ENCODE measurements at regions not wholly inside any gene's neighbourhood (a gene's known extent, or its start where the extent isn't known, plus 50 kb on each side); places are given as distances from the start of the nearest gene placed in this dataset.
"Not testable (repeated sequence)": the region's sequence is repeated elsewhere in the genome, so short reads cannot be mapped to it uniquely, and the experiment has no call there.

DNA sequence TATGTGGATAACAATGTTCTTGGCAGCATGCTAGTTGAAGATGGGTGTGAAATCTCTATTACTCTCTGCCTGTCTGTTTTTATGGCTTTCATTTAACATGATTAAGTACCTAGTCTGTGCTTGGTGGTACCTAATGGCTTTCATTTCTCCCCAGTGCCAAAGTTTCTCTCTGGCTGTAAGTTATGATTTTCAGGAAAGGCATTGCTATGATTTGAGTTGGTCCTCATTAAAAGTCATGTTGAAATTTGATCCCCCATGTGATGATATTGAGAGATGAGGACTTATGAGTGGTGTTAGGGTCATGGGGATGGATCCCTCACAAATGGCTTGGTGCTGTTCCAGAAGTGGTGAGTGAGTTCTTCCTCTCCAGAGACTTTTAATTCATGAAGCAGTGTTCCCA, 162.4 kb upstream of the IL15 start:
- Histone ChIP-seq H3K4me3 (no peak overlapping the region), H2AFZ (no peak overlapping the region), H3F3A (ENCODE audit: insufficient read depth, low read depth) (no peaks in the 10 kb centered on the region), H3K79me2 (ENCODE audit: low read depth) (no peaks in the 10 kb centered on the region), H3K4me1 (replicated peaks; ENCODE audit: insufficient read depth) (no peaks in the 10 kb centered on the region), H3K9me3 (ENCODE audit: insufficient read depth, low read depth) (no peaks in the 10 kb centered on the region), H3K9me2 (ENCODE audit: insufficient read depth) (no peaks in the 10 kb centered on the region), H3K27ac (no peak overlapping the region), H4K20me1 (ENCODE audit: insufficient read depth) (no peaks in the 10 kb centered on the region), H3K36me3 (ENCODE audit: low read depth) (no peaks in the 10 kb centered on the region), H3K4me2 (no peak overlapping the region), H3K27me3 (ENCODE audit: insufficient read depth, low read depth) (no peaks in the 10 kb centered on the region)
- BruUV-seq (replicated peaks) = no TSS peak
- intact Hi-C loops (cut with micrococcal nuclease; ENCODE audit: unreplicated experiment) = no loop called here
- CTCF ChIA-PET = no interaction called here
- TF ChIP-seq EZH2 (IDR thresholded peaks at IDR 0.05; ENCODE audit: low read depth) = no peak
- TF ChIP-seq, protein P1, sequence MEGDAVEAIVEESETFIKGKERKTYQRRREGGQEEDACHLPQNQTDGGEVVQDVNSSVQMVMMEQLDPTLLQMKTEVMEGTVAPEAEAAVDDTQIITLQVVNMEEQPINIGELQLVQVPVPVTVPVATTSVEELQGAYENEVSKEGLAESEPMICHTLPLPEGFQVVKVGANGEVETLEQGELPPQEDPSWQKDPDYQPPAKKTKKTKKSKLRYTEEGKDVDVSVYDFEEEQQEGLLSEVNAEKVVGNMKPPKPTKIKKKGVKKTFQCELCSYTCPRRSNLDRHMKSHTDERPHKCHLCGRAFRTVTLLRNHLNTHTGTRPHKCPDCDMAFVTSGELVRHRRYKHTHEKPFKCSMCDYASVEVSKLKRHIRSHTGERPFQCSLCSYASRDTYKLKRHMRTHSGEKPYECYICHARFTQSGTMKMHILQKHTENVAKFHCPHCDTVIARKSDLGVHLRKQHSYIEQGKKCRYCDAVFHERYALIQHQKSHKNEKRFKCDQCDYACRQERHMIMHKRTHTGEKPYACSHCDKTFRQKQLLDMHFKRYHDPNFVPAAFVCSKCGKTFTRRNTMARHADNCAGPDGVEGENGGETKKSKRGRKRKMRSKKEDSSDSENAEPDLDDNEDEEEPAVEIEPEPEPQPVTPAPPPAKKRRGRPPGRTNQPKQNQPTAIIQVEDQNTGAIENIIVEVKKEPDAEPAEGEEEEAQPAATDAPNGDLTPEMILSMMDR (conservative IDR thresholded peaks at IDR 0.05) = no peak
- DNase-seq = no peak
- POLR2A ChIA-PET (ENCODE audit: unreplicated experiment) = no interaction called here

DNA sequence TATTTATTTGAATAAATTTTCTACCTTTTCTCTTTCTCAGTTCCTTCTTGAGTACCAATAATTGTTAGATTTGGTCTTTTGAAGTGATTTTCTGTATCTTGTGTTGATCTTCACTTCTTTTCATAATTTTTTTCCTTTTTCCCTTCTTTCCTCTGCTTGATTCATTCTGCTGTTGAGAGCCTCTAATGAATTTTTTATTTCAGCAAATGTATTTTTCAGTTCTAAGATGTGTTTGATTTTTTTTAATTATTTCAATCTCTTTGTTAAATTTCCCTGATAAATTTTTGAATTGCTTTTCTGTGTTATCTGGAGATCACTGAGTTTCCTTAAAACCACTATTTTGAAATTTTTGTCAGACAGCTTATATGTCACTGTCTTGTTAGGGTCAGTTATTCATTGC, 155.4 kb upstream of the IL15 start:
- intact Hi-C loops (cut with micrococcal nuclease; ENCODE audit: unreplicated experiment) = no loop called here
- no peak for TF ChIP-seq EZH2 (IDR thresholded peaks at IDR 0.05; ENCODE audit: low read depth)
- TF ChIP-seq, protein P1 (conservative IDR thresholded peaks at IDR 0.05) = no peak
- ChIA-PET CTCF (no interaction called here), POLR2A (ENCODE audit: unreplicated experiment) (no interaction called here)
- Histone ChIP-seq H3F3A (ENCODE audit: insufficient read depth, low read depth) (no peaks in the 10 kb centered on the region), H3K4me2 (no peak overlapping the region), H3K4me3 (no peak overlapping the region), H3K36me3 (ENCODE audit: low read depth) (no peaks in the 10 kb centered on the region), H3K9me2 (ENCODE audit: insufficient read depth) (no peaks in the 10 kb centered on the region), H3K27me3 (ENCODE audit: insufficient read depth, low read depth) (no peaks in the 10 kb centered on the region), H2AFZ (no peak overlapping the region), H3K27ac (no peak overlapping the region), H4K20me1 (ENCODE audit: insufficient read depth) (no peaks in the 10 kb centered on the region), H3K9me3 (ENCODE audit: insufficient read depth, low read depth) (no peaks in the 10 kb centered on the region; the same call in 1 of the 2 replicates), H3K79me2 (ENCODE audit: low read depth) (no peaks in the 10 kb centered on the region), H3K4me1 (replicated peaks; ENCODE audit: insufficient read depth) (no peaks in the 10 kb centered on the region)
- DNase-seq = no peak
- no TSS peak for BruUV-seq (replicated peaks)

- CTCF ChIA-PET; BruUV-seq (replicated peaks): not testable (repeated sequence)
Measured at GRCh38 chr4:141484298-141484697, 152.1 kb upstream of the IL15 start.

DNA sequence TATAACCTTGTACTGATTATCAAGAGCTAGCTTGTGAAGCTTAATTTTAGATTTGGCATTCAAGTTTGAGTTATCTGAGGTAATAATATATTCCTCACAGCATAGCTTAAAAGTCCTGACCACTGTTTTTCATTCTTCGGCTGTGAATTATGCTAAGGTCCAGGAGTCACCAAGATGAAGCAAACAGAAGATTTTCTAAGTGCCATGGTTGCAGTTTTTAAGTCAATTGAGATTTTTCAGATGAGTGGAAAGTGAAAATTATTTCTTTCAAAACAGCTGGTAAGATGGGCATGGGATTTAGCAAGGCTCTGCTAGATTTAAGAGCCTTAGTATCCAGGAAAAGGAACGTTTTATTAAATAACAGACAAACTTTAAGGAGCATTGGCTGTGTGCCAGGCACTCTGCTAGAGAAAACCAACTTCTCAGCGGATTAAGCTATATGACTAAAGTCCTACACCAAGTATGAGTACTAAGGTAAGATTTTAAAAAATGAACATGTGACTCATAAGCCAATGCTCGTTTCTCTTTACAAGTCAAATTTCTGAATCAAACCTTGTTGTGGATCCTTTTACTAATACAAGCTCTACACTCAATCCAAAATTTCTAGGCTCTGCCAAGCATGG, 149.9 kb upstream of the IL15 start:
- Histone ChIP-seq H4K20me1 (ENCODE audit: insufficient read depth) (no peaks in the 10 kb centered on the region), H3K36me3 (ENCODE audit: low read depth) (no peaks in the 10 kb centered on the region), H3K4me2 (no peak overlapping the region), H3K9me2 (ENCODE audit: insufficient read depth) (no peaks in the 10 kb centered on the region), H3K79me2 (ENCODE audit: low read depth) (no peaks in the 10 kb centered on the region), H3F3A (ENCODE audit: insufficient read depth, low read depth) (no peaks in the 10 kb centered on the region), H2AFZ (no peak overlapping the region), H3K4me1 (replicated peaks; ENCODE audit: insufficient read depth) (no peaks in the 10 kb centered on the region), H3K27me3 (ENCODE audit: insufficient read depth, low read depth) (no peaks in the 10 kb centered on the region), H3K9me3 (ENCODE audit: insufficient read depth, low read depth) (no peaks in the 10 kb centered on the region; the same call in 1 of the 2 replicates), H3K27ac (no peak overlapping the region), H3K4me3 (no peak overlapping the region)
- ChIA-PET POLR2A (ENCODE audit: unreplicated experiment) (no interaction called here), CTCF (no interaction called here)
- no peak for DNase-seq
- intact Hi-C loops (cut with micrococcal nuclease; ENCODE audit: unreplicated experiment) = no loop called here
- BruUV-seq (replicated peaks) = no TSS peak
- TF ChIP-seq, protein P1 (conservative IDR thresholded peaks at IDR 0.05) = no peak
- no peak for TF ChIP-seq EZH2 (IDR thresholded peaks at IDR 0.05; ENCODE audit: low read depth)

More at GRCh38 chr4:141484298-141484697, 152.1 kb upstream of the IL15 start:
- H3K9me3 ChIP-seq (ENCODE audit: insufficient read depth, low read depth); H3F3A ChIP-seq (ENCODE audit: insufficient read depth, low read depth); H3K27ac ChIP-seq; POLR2A ChIA-PET (ENCODE audit: unreplicated experiment); H3K4me3 ChIP-seq; DNase-seq; H3K27me3 ChIP-seq (ENCODE audit: insufficient read depth, low read depth); H4K20me1 ChIP-seq (ENCODE audit: insufficient read depth); H2AFZ ChIP-seq; intact Hi-C loops (cut with micrococcal nuclease; ENCODE audit: unreplicated experiment); H3K79me2 ChIP-seq (ENCODE audit: low read depth); H3K9me2 ChIP-seq (ENCODE audit: insufficient read depth); H3K4me2 ChIP-seq; H3K4me1 ChIP-seq (replicated peaks; ENCODE audit: insufficient read depth); H3K36me3 ChIP-seq (ENCODE audit: low read depth): not testable (repeated sequence)
